ENCODE measurements at regions not wholly inside any gene's neighbourhood (a gene's known extent, or its start where the extent isn't known, plus 50 kb on each side); places are given as distances from the start of the nearest gene placed in this dataset.

DNA sequence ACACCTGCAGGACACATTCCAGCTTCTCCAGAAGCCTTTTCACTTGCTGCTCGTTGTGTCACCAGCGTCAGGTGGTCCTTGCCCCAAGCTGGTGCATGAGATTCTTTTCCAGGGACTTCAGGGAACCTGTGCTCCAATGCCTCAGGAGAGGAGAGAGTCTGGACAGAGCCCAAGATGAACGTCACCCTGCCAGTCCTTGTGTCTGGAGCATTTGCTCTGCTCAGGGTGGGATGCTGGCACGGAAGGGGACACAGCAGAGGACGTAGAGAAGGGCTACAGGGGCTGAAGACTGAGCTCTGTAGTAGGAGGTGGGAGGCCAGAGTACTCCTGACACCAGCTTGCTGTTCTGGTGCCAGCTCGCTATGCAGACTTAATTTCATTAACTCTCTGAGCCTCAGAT lies 262.1 kb downstream of the XXYLT1 start:
- H3K27ac Mint-ChIP-seq = no peak overlapping the region
- ATAC-seq = no peak
- CTCF ChIA-PET = interaction anchor here (0.6 kb wide), 1 partner anchor 499 kb away, joined by 5 read pairs; no protein-coding TSS in a partner anchor
- no peaks in the 10 kb centered on the region for H3K36me3 ChIP-seq (ENCODE audit: control insufficient read depth in 2 of 3, insufficient read depth in 3 of 3, low read length in 3 of 3)
- H3K4me3 Mint-ChIP-seq = no peak overlapping the region
- H3K9me3 Mint-ChIP-seq = no peaks in the 10 kb centered on the region
- DNase-seq = no peak
- H3K4me1 Mint-ChIP-seq = peaks cover 0 to 2% (median 0%) of the 10 kb centered on the region in 7 donors
- H3K9me3 ChIP-seq (ENCODE audit: control insufficient read depth in 2 of 3, low read length in 3 of 3) = no peaks in the 10 kb centered on the region
- no peak overlapping the region for H3K4me3 ChIP-seq (ENCODE audit: low read length)
- H3K4me1 ChIP-seq (ENCODE audit: control insufficient read depth in 2 of 2, insufficient read depth in 2 of 2, low read length in 2 of 2) = no peaks in the 10 kb centered on the region
- no peaks in the 10 kb centered on the region for H3K27me3 ChIP-seq (ENCODE audit: control insufficient read depth in 2 of 2, insufficient read depth in 2 of 2, low read length in 2 of 2)
- H3K27me3 Mint-ChIP-seq = peaks cover 0 to 5% (median 0%) of the 10 kb centered on the region in 5 donors
- no peak overlapping the region for H3K27ac ChIP-seq (ENCODE audit: low read depth, low read length)
- intact Hi-C loops (cut with micrococcal nuclease) = no loop called here
- POLR2A ChIA-PET = interaction anchor here (0.7 kb wide), 1 partner anchor 1800 kb away, joined by 3 read pairs; no protein-coding TSS in a partner anchor
- no peaks in the 10 kb centered on the region for H3K36me3 Mint-ChIP-seq

DNA sequence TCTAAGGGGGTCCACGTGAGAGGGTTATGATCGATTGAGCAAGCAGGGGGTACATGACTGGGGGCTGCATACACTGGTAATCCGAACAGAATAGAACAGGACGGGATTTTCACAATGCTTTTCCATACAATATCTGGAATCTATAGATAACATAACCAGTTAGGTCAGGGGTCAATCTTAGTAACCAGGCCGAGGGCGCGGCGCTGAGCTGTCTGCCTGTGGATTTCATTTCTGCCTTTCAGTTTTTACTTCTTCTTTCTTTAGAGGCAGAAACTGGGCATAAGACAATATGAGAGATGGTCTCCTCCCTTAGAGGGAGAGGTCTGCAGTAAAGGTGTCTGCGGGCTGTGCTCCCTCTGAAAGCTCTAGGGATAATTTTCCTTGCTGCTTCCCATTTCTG lies 261.3 kb downstream of the XXYLT1 start:
- ChIA-PET CTCF (no interaction called here), POLR2A (interaction anchor here (0.7 kb wide), 1 partner anchor 1800 kb away, joined by 3 read pairs; no protein-coding TSS in a partner anchor)
- ATAC-seq (no peak), DNase-seq (no peak)
- intact Hi-C loops (cut with micrococcal nuclease) = no loop called here
- Histone ChIP-seq H3K27ac (ENCODE audit: low read depth, low read length) (no peak overlapping the region), H3K9me3 (ENCODE audit: control insufficient read depth in 2 of 3, low read length in 3 of 3) (no peaks in the 10 kb centered on the region), H3K4me1 (ENCODE audit: control insufficient read depth in 2 of 2, insufficient read depth in 2 of 2, low read length in 2 of 2) (no peaks in the 10 kb centered on the region), H3K4me3 (ENCODE audit: low read length) (no peak overlapping the region), H3K27me3 (ENCODE audit: control insufficient read depth in 2 of 2, insufficient read depth in 2 of 2, low read length in 2 of 2) (no peaks in the 10 kb centered on the region), H3K36me3 (ENCODE audit: control insufficient read depth in 2 of 3, insufficient read depth in 3 of 3, low read length in 3 of 3) (no peaks in the 10 kb centered on the region)
- Mint-ChIP-seq H3K4me3 (no peak overlapping the region), H3K9me3 (no peaks in the 10 kb centered on the region), H3K27me3 (peaks cover 0 to 5% (median 0%) of the 10 kb centered on the region in 5 donors), H3K36me3 (no peaks in the 10 kb centered on the region), H3K27ac (no peak overlapping the region), H3K4me1 (peaks cover 0 to under 1% (median under 1%) of the 10 kb centered on the region in 7 donors)

DNA sequence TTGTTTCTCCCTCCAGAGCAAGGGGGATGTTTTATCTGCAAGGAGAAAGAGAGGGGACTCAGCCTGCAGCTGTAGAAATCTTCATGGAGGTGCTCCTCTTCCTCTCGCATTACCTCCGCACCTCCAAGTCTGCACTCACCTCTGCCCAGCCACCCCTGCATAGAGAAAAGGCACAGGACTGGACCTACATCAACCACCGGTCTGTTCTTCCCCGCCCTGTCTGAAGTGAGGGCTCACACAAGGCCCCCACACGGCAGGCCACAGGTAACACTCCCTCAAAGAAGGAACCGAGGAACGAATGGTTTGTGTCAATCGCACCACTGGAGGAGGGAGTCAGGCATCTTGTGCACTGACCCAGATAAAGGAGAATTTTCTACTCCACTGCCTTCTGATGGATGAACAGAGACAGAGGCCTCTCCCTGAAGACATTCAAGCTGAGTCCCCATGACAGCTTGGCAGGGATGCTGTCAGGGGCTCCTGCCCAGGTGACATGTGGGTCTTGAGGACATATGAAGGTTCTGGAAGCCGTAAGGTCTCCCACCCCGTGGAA lies 260.3 kb downstream of the XXYLT1 start:
- Histone ChIP-seq H3K9me3 (ENCODE audit: control insufficient read depth in 2 of 3, low read length in 3 of 3) (no peaks in the 10 kb centered on the region), H3K4me1 (ENCODE audit: control insufficient read depth in 2 of 2, insufficient read depth in 2 of 2, low read length in 2 of 2) (no peaks in the 10 kb centered on the region), H3K27ac (ENCODE audit: low read depth, low read length) (no peak overlapping the region), H3K27me3 (ENCODE audit: control insufficient read depth in 2 of 2, insufficient read depth in 2 of 2, low read length in 2 of 2) (no peaks in the 10 kb centered on the region), H3K36me3 (ENCODE audit: control insufficient read depth in 2 of 3, insufficient read depth in 3 of 3, low read length in 3 of 3) (no peaks in the 10 kb centered on the region), H3K4me3 (ENCODE audit: low read length) (no peak overlapping the region)
- Mint-ChIP-seq H3K27ac (peak overlapping the region in 1 of 9 donors; percentile 43), H3K9me3 (no peaks in the 10 kb centered on the region), H3K27me3 (peaks cover 0 to 10% (median 0%) of the 10 kb centered on the region in 5 donors), H3K36me3 (no peaks in the 10 kb centered on the region), H3K4me1 (peaks cover 3 to 7% (median 5%) of the 10 kb centered on the region in 7 donors), H3K4me3 (no peak overlapping the region)
- DNase-seq (no peak), ATAC-seq (no peak)
- POLR2A ChIA-PET = no interaction called here
- intact Hi-C loops (cut with micrococcal nuclease) = no loop called here
- CTCF ChIA-PET = no interaction called here

DNA sequence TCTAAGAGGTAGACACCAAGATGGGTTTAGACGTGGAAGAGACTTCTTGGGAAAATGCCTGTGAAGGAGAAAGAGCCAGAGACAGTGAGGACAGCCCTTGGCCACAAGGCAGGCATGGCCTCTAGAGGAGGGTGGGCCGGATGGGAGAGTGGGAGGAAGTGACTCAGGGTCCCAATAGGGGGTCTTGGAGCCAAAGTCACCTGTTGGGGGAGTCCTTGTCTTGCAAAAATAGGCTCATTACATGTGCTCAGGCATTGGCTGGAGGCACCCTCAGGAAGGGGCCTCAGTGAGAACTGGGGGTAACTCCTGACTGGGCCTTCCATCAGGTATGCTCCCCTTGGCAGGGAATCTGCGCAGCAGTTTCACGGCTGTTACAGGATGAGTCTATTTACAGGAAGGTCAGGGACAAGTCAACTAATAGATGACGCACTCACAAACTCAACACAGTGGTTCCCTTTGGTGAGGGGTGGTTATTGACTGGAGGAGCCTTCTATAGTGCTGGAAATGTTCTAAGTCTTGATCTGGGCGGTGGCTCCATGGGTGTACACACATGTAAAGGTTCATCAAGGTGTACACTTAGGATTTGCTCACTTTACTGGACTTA lies 259.6 kb downstream of the XXYLT1 start:
- H3K36me3 ChIP-seq (ENCODE audit: control insufficient read depth in 2 of 3, insufficient read depth in 3 of 3, low read length in 3 of 3) = no peaks in the 10 kb centered on the region
- ATAC-seq (no peak), DNase-seq (no peak)
- no peaks in the 10 kb centered on the region for H3K9me3 Mint-ChIP-seq
- no peaks in the 10 kb centered on the region for H3K27me3 ChIP-seq (ENCODE audit: control insufficient read depth in 2 of 2, insufficient read depth in 2 of 2, low read length in 2 of 2)
- no peaks in the 10 kb centered on the region for H3K36me3 Mint-ChIP-seq
- intact Hi-C loops (cut with micrococcal nuclease) = no loop called here
- peak overlapping the region in 2 of 9 donors; percentile 11 to 43 for H3K27ac Mint-ChIP-seq
- H3K4me3 ChIP-seq (ENCODE audit: low read length) = no peak overlapping the region
- peaks cover 0 to 16% (median 0%) of the 10 kb centered on the region in 5 donors for H3K27me3 Mint-ChIP-seq
- H3K4me1 Mint-ChIP-seq = peaks cover 3 to 9% (median 6%) of the 10 kb centered on the region in 7 donors
- ChIA-PET POLR2A (no interaction called here), CTCF (no interaction called here)
- no peaks in the 10 kb centered on the region for H3K9me3 ChIP-seq (ENCODE audit: control insufficient read depth in 2 of 3, low read length in 3 of 3)
- H3K4me3 Mint-ChIP-seq = no peak overlapping the region
- H3K27ac ChIP-seq (ENCODE audit: low read depth, low read length) = no peak overlapping the region
- H3K4me1 ChIP-seq (ENCODE audit: control insufficient read depth in 2 of 2, insufficient read depth in 2 of 2, low read length in 2 of 2) = no peaks in the 10 kb centered on the region

DNA sequence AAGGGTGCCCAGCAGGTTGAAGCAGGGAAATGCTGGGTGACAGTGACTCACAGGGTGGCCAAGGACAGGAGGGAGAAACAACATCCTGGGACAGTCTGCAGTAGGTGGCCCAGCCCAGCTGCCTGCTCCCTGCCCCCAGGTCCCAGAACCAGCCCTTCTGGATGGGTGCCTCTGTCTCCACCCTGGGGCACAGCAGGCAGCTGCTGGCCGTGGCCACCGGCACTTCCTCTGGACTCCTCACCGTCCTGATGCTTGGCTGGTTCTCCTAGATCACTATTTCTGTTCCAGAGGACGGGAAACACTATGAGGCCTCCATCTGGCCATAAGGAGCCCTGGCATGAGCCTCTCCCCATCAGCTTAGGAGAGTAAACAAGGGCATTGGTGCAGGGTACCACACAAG lies 258.9 kb downstream of the XXYLT1 start:
- CTCF ChIA-PET = no interaction called here
- POLR2A ChIA-PET = no interaction called here
- no peaks in the 10 kb centered on the region for H3K36me3 Mint-ChIP-seq
- Histone ChIP-seq H3K27me3 (ENCODE audit: control insufficient read depth in 2 of 2, insufficient read depth in 2 of 2, low read length in 2 of 2) (no peaks in the 10 kb centered on the region), H3K27ac (ENCODE audit: low read depth, low read length) (no peak overlapping the region), H3K4me1 (ENCODE audit: control insufficient read depth in 2 of 2, insufficient read depth in 2 of 2, low read length in 2 of 2) (no peaks in the 10 kb centered on the region), H3K4me3 (ENCODE audit: low read length) (no peak overlapping the region), H3K36me3 (ENCODE audit: control insufficient read depth in 2 of 3, insufficient read depth in 3 of 3, low read length in 3 of 3) (no peaks in the 10 kb centered on the region), H3K9me3 (ENCODE audit: control insufficient read depth in 2 of 3, low read length in 3 of 3) (no peaks in the 10 kb centered on the region)
- H3K4me1 Mint-ChIP-seq = peaks cover 3 to 10% (median 6%) of the 10 kb centered on the region in 7 donors
- H3K27ac Mint-ChIP-seq = no peak overlapping the region
- H3K4me3 Mint-ChIP-seq = no peak overlapping the region
- ATAC-seq (no peak), DNase-seq (no peak)
- H3K9me3 Mint-ChIP-seq = no peaks in the 10 kb centered on the region
- H3K27me3 Mint-ChIP-seq = peaks cover 0 to 18% (median 0%) of the 10 kb centered on the region in 5 donors
- intact Hi-C loops (cut with micrococcal nuclease) = no loop called here

DNA sequence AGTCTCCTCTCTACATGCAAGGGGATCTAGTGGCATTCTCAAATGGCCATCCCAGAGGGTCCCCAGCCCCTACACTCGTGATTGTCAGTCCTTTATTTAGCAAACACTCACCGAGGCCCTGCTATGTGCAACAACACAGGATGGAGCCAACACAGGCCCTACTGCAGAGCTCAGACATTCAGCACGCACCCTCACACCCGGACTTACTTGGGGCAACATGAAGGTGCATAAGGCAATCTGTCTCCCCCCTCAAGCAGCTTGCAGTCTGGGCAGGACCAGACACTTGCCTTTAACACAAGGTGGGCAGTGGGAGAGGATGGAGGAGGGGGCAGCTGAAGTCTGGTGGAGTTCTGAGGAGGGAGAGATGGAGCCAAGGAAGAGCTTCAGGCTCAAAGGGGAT lies 258.4 kb downstream of the XXYLT1 start:
- intact Hi-C loops (cut with micrococcal nuclease) = no loop called here
- Mint-ChIP-seq H3K4me3 (no peak overlapping the region), H3K27ac (peak overlapping the region in 1 of 9 donors; percentile 32), H3K9me3 (no peaks in the 10 kb centered on the region), H3K36me3 (no peaks in the 10 kb centered on the region), H3K27me3 (peaks cover 0 to 20% (median 0%) of the 10 kb centered on the region in 5 donors), H3K4me1 (peaks cover 3 to 10% (median 6%) of the 10 kb centered on the region in 7 donors)
- Histone ChIP-seq H3K27ac (ENCODE audit: low read depth, low read length) (no peak overlapping the region), H3K4me3 (ENCODE audit: low read length) (no peak overlapping the region), H3K4me1 (ENCODE audit: control insufficient read depth in 2 of 2, insufficient read depth in 2 of 2, low read length in 2 of 2) (no peaks in the 10 kb centered on the region), H3K36me3 (ENCODE audit: control insufficient read depth in 2 of 3, insufficient read depth in 3 of 3, low read length in 3 of 3) (no peaks in the 10 kb centered on the region), H3K9me3 (ENCODE audit: control insufficient read depth in 2 of 3, low read length in 3 of 3) (no peaks in the 10 kb centered on the region), H3K27me3 (ENCODE audit: control insufficient read depth in 2 of 2, insufficient read depth in 2 of 2, low read length in 2 of 2) (no peaks in the 10 kb centered on the region)
- POLR2A ChIA-PET = no interaction called here
- CTCF ChIA-PET = no interaction called here
- ATAC-seq (no peak), DNase-seq (no peak)

Measured in naive thymus-derived CD4-positive, alpha-beta T cell (primary cell).